ENCODE measurements at regions not wholly inside any gene's neighbourhood (a gene's known extent, or its start where the extent isn't known, plus 50 kb on each side); places are given as distances from the start of the nearest gene placed in this dataset.
"Not testable (repeated sequence)": the region's sequence is repeated elsewhere in the genome, so short reads cannot be mapped to it uniquely, and the experiment has no call there.

GRCh38 chr21:28099001-28099705 is 893.5 kb downstream of the LTN1 start:
- no peak for DNase-seq

GRCh38 chr21:28091466-28091865 is 901.2 kb downstream of the LTN1 start:
- no peak for DNase-seq

- no peak for DNase-seq
These were observed 902.1 kb downstream of the LTN1 start for GRCh38 chr21:28090546-28090945.

GRCh38 chr21:28089599-28090441 is 902.9 kb downstream of the LTN1 start:
- DNase-seq, result no peak

GRCh38 chr21:28086861-28087581 is 905.7 kb downstream of the LTN1 start:
- no peak for DNase-seq

- DNase-seq, result no peak
These were observed 907.7 kb downstream of the LTN1 start for GRCh38 chr21:28084951-28085350.

GRCh38 chr21:28083350-28083749 is 909.3 kb downstream of the LTN1 start:
- no peak for DNase-seq

- no peak for DNase-seq
These were observed 914.6 kb downstream of the LTN1 start for GRCh38 chr21:28078126-28078525.

- no peak for DNase-seq
These were observed 918.0 kb downstream of the LTN1 start for GRCh38 chr21:28074676-28075075.

GRCh38 chr21:28072601-28073000 is 920.1 kb downstream of the LTN1 start:
- DNase-seq, result no peak

- DNase-seq, result no peak
These were observed 923.2 kb downstream of the LTN1 start for GRCh38 chr21:28069450-28069923.

- DNase-seq, result no peak
These were observed 924.0 kb downstream of the LTN1 start for GRCh38 chr21:28068455-28069358.

- DNase-seq, result no peak
These were observed 925.9 kb downstream of the LTN1 start for GRCh38 chr21:28066596-28067387.

- no peak for DNase-seq
These were observed 926.6 kb downstream of the LTN1 start for GRCh38 chr21:28066076-28066475.

GRCh38 chr21:28063241-28064216 is 929.1 kb downstream of the LTN1 start:
- DNase-seq, result no peak

- DNase-seq, result not testable (repeated sequence)
These were observed 939.7 kb downstream of the LTN1 start for GRCh38 chr21:28052956-28053355.

GRCh38 chr21:28051649-28052048 is 941.0 kb downstream of the LTN1 start:
- DNase-seq, result not testable (repeated sequence)

GRCh38 chr21:28035692-28036091 is 957.0 kb downstream of the LTN1 start:
- DNase-seq, result not testable (repeated sequence)

GRCh38 chr21:28034916-28035315 is 957.8 kb downstream of the LTN1 start:
- DNase-seq, result not testable (repeated sequence)

- DNase-seq, result not testable (repeated sequence)
These were observed 958.3 kb downstream of the LTN1 start for GRCh38 chr21:28034334-28034733.
